ENCODE measurements at regions not wholly inside any gene's neighbourhood (a gene's known extent, or its start where the extent isn't known, plus 50 kb on each side); places are given as distances from the start of the nearest gene placed in this dataset.
A peak's percentile ranks its signal among the peaks of the same experiment; 100 is the strongest.
"Not testable (repeated sequence)": the region's sequence is repeated elsewhere in the genome, so short reads cannot be mapped to it uniquely, and the experiment has no call there.

- Mint-ChIP-seq H3K36me3 (ENCODE audit: low read depth) (no peaks in the 10 kb centered on the region), H3K27ac (no peak overlapping the region), H3K4me1 (ENCODE audit: low read depth) (no peaks in the 10 kb centered on the region), H3K27me3 (ENCODE audit: insufficient read depth) (peaks cover 7% of the 10 kb centered on the region; the same call in 1 of the 2 replicates), H3K9me3 (no peaks in the 10 kb centered on the region), H3K4me3 (no peak overlapping the region)
- no peak for TF ChIP-seq CTCF (IDR thresholded peaks at IDR 0.05)
- DNase-seq = no peak
Observed at GRCh38 chr13:33682020-33682564, 135.9 kb upstream of the RFC3 start.

GRCh38 chr13:33682646-33683045 is 135.3 kb upstream of the RFC3 start:
- not testable (repeated sequence) for H3K36me3 Mint-ChIP-seq (ENCODE audit: low read depth); H3K27ac Mint-ChIP-seq; H3K4me1 Mint-ChIP-seq (ENCODE audit: low read depth); H3K9me3 Mint-ChIP-seq; DNase-seq; H3K4me3 Mint-ChIP-seq; H3K27me3 Mint-ChIP-seq (ENCODE audit: insufficient read depth)

- H3K27ac Mint-ChIP-seq = no peak overlapping the region
Observed at GRCh38 chr13:33683376-33683775, 134.6 kb upstream of the RFC3 start.

GRCh38 chr13:33684874-33685273 is 133.1 kb upstream of the RFC3 start:
- DNase-seq = no peak
- Mint-ChIP-seq H3K4me3 (peak overlapping the region; percentile 36; the same call in 1 of the 2 replicates), H3K36me3 (ENCODE audit: low read depth) (no peaks in the 10 kb centered on the region), H3K4me1 (ENCODE audit: low read depth) (no peaks in the 10 kb centered on the region), H3K27ac (no peak overlapping the region), H3K27me3 (ENCODE audit: insufficient read depth) (peaks cover 9% of the 10 kb centered on the region; the same call in 1 of the 2 replicates), H3K9me3 (no peaks in the 10 kb centered on the region; the same call in 1 of the 2 replicates)
- no peak for TF ChIP-seq CTCF (IDR thresholded peaks at IDR 0.05)

More at GRCh38 chr13:33683376-33683775, 134.6 kb upstream of the RFC3 start:
- DNase-seq = no peak
- H3K4me3 Mint-ChIP-seq = no peak overlapping the region
- no peaks in the 10 kb centered on the region for H3K9me3 Mint-ChIP-seq
- H3K27me3 Mint-ChIP-seq (ENCODE audit: insufficient read depth) = peaks cover 9% of the 10 kb centered on the region; the same call in 1 of the 2 replicates
- no peaks in the 10 kb centered on the region for H3K36me3 Mint-ChIP-seq (ENCODE audit: low read depth)
- no peak for TF ChIP-seq CTCF (IDR thresholded peaks at IDR 0.05)
- H3K4me1 Mint-ChIP-seq (ENCODE audit: low read depth) = no peaks in the 10 kb centered on the region

DNA sequence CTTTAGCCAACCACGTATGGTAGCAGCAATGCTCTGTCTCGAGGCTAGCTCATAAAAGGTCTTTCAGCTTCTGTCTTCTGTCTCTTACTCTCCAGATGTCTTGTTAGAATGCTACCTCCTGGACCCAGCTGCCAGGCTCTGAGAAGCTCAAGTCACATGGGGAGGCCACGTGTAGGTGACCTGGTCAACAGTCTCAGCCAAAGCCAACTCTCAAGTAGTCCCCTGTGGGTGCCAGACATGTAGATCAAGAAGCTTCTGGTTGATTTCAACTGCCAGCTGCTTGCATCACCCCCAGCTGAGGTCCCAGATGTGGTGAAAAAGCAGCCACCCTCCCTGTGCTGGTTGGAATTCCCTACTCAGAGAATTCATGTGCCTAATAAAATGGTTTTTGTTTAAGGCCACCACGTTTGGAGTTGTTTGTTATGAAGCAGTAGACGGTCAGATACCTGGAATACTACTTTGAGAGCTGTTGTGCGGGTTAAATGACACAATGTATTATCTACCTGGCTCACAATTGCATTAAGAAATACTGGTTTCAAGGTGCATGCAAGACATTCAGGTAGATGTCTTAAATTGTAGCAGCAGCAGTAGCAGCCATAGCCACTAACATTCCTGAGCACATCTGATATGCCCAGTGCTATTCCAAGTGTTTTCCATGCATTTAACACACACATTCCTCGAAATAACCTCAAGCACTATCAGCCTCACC is 131.0 kb upstream of the RFC3 start:
- no peak overlapping the region for H3K27ac Mint-ChIP-seq
- DNase-seq = no peak
- no peaks in the 10 kb centered on the region; the same call in 1 of the 2 replicates for H3K9me3 Mint-ChIP-seq
- no peak for TF ChIP-seq CTCF (IDR thresholded peaks at IDR 0.05)
- H3K4me3 Mint-ChIP-seq = no peak overlapping the region
- H3K27me3 Mint-ChIP-seq (ENCODE audit: insufficient read depth) = peaks cover 9% of the 10 kb centered on the region; the same call in 1 of the 2 replicates
- no peaks in the 10 kb centered on the region for H3K36me3 Mint-ChIP-seq (ENCODE audit: low read depth)
- H3K4me1 Mint-ChIP-seq (ENCODE audit: low read depth) = no peaks in the 10 kb centered on the region

DNA sequence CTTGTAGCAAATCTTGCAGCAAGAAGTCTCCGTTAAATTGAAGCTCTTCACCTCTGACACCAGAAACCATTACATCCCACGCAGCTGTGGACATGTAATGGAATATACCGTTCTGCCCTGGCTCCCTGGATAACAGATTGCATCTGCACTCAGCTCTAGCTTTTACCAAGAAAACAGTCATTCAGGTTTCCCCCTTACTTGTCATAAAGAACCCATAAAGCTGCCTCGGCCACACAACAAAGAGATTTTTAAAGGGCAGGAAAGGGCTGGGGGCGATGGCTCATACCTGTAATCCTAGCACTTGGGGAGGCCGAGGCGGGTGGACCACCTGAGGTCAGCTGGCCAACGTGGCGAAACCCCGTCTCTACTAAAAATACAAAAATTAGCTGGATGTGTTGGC is 127.6 kb upstream of the RFC3 start:
- peaks cover 8% of the 10 kb centered on the region; the same call in 1 of the 2 replicates for H3K27me3 Mint-ChIP-seq (ENCODE audit: insufficient read depth)

More for the DNA sequence above, 127.6 kb upstream of the RFC3 start:
- no peak for TF ChIP-seq CTCF (IDR thresholded peaks at IDR 0.05)
- Mint-ChIP-seq H3K4me3 (no peak overlapping the region), H3K27ac (no peak overlapping the region), H3K36me3 (ENCODE audit: low read depth) (no peaks in the 10 kb centered on the region), H3K9me3 (no peaks in the 10 kb centered on the region; the same call in 1 of the 2 replicates), H3K4me1 (ENCODE audit: low read depth) (no peaks in the 10 kb centered on the region)
- no peak for DNase-seq
